Neural progenitor cell (in vitro differentiated cells): ENCODE measurements at regions not wholly inside any gene's neighbourhood (a gene's known extent, or its start where the extent isn't known, plus 50 kb on each side); places are given as distances from the start of the nearest gene placed in this dataset.

Experiments
- DNase-seq: peaks from one replicate; pipeline ENCODE4 v3.0.0-alpha.2; 2016; ENCODE audit warnings: low spot score
- H2AFZ ChIP-seq: fragments of 200-600 bp; sonication (generic); replicated peaks from 2 replicates; pipeline ENCODE4 v1.6.1; 2016; ENCODE audit warnings: antibody characterized with exemption
- H3F3A ChIP-seq: fragments of 200-600 bp; sonication (generic); 2 replicates; pipeline ENCODE4 v1.6.1; 2016; ENCODE audit warnings: antibody characterized with exemption, low read depth
- H3K27ac ChIP-seq: fragments of 200-600 bp; sonication (generic); 2 replicates; pipeline ENCODE4 v1.5.1; 2016; ENCODE audit warnings: mild to moderate bottlenecking
- H3K27me3 ChIP-seq: fragments of 200-600 bp; sonication (generic); 2 replicates; pipeline ENCODE4 v1.6.1; 2016; ENCODE audit warnings: mild to moderate bottlenecking, moderate library complexity
- H3K36me3 ChIP-seq: fragments of 200-600 bp; sonication (generic); 2 replicates; pipeline ENCODE4 v1.5.1; 2016
- H3K4me1 ChIP-seq: fragments of 200-600 bp; sonication (generic); 2 replicates; pipeline ENCODE4 v1.6.1; 2016; ENCODE audit warnings: mixed run types
- H3K4me2 ChIP-seq: fragments of 200-600 bp; sonication (generic); 2 replicates; pipeline ENCODE4 v1.6.1; 2016
- H3K4me3 ChIP-seq: fragments of 200-600 bp; sonication (generic); 2 replicates; pipeline ENCODE4 v1.5.1; 2016
- H3K79me2 ChIP-seq: fragments of 200-600 bp; sonication (generic); 2 replicates; pipeline ENCODE4 v1.6.1; 2016; ENCODE audit warnings: low read depth
- H3K9ac ChIP-seq: fragments of 200-600 bp; sonication (generic); 2 replicates; pipeline ENCODE4 v1.6.1; 2016
- H3K9me3 ChIP-seq: fragments of 200-600 bp; sonication (generic); 2 replicates; pipeline ENCODE4 v1.5.1; 2016; ENCODE audit warnings: low read depth
- H4K20me1 ChIP-seq: fragments of 200-600 bp; sonication (generic); 2 replicates; pipeline ENCODE4 v1.6.1; 2016; ENCODE audit warnings: low read depth
- H3K27ac Mint-ChIP-seq: 3 replicates; pipeline ENCODE4 v1.8.0; 2021; ENCODE audit warnings: mixed read lengths
- H3K27me3 Mint-ChIP-seq: 2 replicates; pipeline ENCODE4 v1.8.0; 2022; ENCODE audit warnings: low read depth, mild to moderate bottlenecking, inconsistent platforms, moderate library complexity, mixed read lengths; ENCODE audit not compliant: insufficient read depth
- H3K36me3 Mint-ChIP-seq: 3 replicates; pipeline ENCODE4 v1.8.0; 2021; ENCODE audit warnings: mixed read lengths
- H3K4me1 Mint-ChIP-seq: 3 replicates; pipeline ENCODE4 v1.8.0; 2021; ENCODE audit warnings: mixed read lengths
- H3K4me3 Mint-ChIP-seq: 3 replicates; pipeline ENCODE4 v1.8.0; 2021; ENCODE audit warnings: mild to moderate bottlenecking, moderate library complexity, mixed read lengths
- H3K9me3 Mint-ChIP-seq: 3 replicates; pipeline ENCODE4 v1.8.0; 2020; ENCODE audit warnings: mixed read lengths
- EZH2 ChIP-seq: fragments of 200-600 bp; sonication (generic); IDR thresholded peaks from 2 replicates; pipeline ENCODE4 v1.6.1; 2017; ENCODE audit warnings: antibody characterized with exemption, mild to moderate bottlenecking, moderate library complexity
- EZH2phosphoT487 ChIP-seq: fragments of 200-600 bp; sonication (generic); IDR thresholded peaks from 2 replicates; pipeline ENCODE4 v1.6.1; 2017; ENCODE audit warnings: antibody characterized with exemption
- TF ChIP-seq, protein P1 (sequence below): fragments of 200-600 bp; sonication (generic); IDR thresholded peaks from 2 replicates; pipeline ENCODE4 v1.5.1; 2017; ENCODE audit warnings: antibody characterized with exemption, mild to moderate bottlenecking

DNA sequence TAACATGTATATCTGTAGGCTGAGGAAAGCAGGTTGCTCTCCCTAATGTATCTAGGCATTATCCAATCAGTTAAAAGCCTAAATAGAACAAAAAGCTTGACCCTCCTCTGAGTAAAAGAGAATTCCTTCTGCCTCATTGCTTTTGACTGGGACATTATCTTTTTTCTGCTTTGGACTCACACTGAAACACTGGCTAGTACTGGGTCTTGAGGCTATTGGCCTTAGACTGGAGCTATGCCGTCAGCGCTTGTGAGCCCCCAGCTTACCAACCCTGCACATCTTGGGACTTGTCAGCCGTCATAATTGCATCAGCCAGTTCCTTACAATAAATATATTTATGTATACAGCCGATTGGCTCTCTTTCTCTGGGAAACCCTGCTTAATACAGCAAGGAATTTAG lies 206.8 kb upstream of the ARHGAP24 start:
- Mint-ChIP-seq H3K4me1 (peaks cover 8% of the 10 kb centered on the region), H3K36me3 (no peaks in the 10 kb centered on the region), H3K4me3 (no peak overlapping the region), H3K9me3 (peaks cover 4% of the 10 kb centered on the region), H3K27me3 (no peaks in the 10 kb centered on the region), H3K27ac (no peak overlapping the region)
- H3K9me3 ChIP-seq: peaks cover 6% of the 10 kb centered on the region
- peaks cover 17% of the 10 kb centered on the region for H3K4me1 ChIP-seq
- H3F3A ChIP-seq: no peaks in the 10 kb centered on the region
- H3K27me3 ChIP-seq: no peaks in the 10 kb centered on the region
- H3K36me3 ChIP-seq: no peaks in the 10 kb centered on the region
- no peaks in the 10 kb centered on the region for H4K20me1 ChIP-seq
- DNase-seq: peak; percentile 78
- H2AFZ ChIP-seq: no peak overlapping the region
- TF ChIP-seq, protein P1, sequence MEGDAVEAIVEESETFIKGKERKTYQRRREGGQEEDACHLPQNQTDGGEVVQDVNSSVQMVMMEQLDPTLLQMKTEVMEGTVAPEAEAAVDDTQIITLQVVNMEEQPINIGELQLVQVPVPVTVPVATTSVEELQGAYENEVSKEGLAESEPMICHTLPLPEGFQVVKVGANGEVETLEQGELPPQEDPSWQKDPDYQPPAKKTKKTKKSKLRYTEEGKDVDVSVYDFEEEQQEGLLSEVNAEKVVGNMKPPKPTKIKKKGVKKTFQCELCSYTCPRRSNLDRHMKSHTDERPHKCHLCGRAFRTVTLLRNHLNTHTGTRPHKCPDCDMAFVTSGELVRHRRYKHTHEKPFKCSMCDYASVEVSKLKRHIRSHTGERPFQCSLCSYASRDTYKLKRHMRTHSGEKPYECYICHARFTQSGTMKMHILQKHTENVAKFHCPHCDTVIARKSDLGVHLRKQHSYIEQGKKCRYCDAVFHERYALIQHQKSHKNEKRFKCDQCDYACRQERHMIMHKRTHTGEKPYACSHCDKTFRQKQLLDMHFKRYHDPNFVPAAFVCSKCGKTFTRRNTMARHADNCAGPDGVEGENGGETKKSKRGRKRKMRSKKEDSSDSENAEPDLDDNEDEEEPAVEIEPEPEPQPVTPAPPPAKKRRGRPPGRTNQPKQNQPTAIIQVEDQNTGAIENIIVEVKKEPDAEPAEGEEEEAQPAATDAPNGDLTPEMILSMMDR: no peak
- TF ChIP-seq EZH2phosphoT487: no peak
- no peak for TF ChIP-seq EZH2
- no peak overlapping the region for H3K9ac ChIP-seq
- no peaks in the 10 kb centered on the region for H3K79me2 ChIP-seq
- H3K4me2 ChIP-seq: peak overlapping the region; percentile 69
- no peak overlapping the region for H3K4me3 ChIP-seq
- no peak overlapping the region for H3K27ac ChIP-seq

DNA sequence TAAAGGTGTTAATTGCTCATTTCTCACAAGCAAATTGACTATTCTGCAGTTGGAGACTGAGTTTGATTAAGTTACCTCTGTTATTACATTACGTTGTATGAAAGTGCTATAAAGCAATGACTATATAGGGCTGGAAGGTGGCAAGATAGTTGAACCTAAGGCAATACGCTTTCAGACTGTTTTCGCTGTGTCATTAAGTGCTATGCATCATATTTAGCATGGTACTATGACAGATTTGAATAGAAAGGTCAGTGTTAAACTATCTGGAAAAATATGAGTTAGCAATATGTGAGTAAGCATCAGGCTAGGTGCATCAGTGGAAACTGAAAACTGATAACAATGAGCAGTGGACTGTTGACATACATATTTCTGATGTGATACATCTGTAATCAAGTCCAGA lies 206.0 kb upstream of the ARHGAP24 start:
- no peak for DNase-seq
- Histone ChIP-seq H3K4me2 (peak overlapping the region; percentile 69), H3K9me3 (peaks cover 13% of the 10 kb centered on the region), H3K4me3 (no peak overlapping the region), H3K9ac (no peak overlapping the region), H4K20me1 (no peaks in the 10 kb centered on the region), H3F3A (no peaks in the 10 kb centered on the region), H3K79me2 (no peaks in the 10 kb centered on the region), H2AFZ (no peak overlapping the region), H3K27me3 (no peaks in the 10 kb centered on the region), H3K4me1 (peaks cover 17% of the 10 kb centered on the region), H3K36me3 (no peaks in the 10 kb centered on the region), H3K27ac (no peak overlapping the region)
- H3K27ac Mint-ChIP-seq: no peak overlapping the region
- peaks cover 8% of the 10 kb centered on the region for H3K4me1 Mint-ChIP-seq
- peaks cover 10% of the 10 kb centered on the region for H3K9me3 Mint-ChIP-seq
- TF ChIP-seq EZH2phosphoT487 (no peak), EZH2 (no peak)
- TF ChIP-seq, protein P1: no peak
- H3K27me3 Mint-ChIP-seq: no peaks in the 10 kb centered on the region
- no peak overlapping the region for H3K4me3 Mint-ChIP-seq
- no peaks in the 10 kb centered on the region for H3K36me3 Mint-ChIP-seq

DNA sequence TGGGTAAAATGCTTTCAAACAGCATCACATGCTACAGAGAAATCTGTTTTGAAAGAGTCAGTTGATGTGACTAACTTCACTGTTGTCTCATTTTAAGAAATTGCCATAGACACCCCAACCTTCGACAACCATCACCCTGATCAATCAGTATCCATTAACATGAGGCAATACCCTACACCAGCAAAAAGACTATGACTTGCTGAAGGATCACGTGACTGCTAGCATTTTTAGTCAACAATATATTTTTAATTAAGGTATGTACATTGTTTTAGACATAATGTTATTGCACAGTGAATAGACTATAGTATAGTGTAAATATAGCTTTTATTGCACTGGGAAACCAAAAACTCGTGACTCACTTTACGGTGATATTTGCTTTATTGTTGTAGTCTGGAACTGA lies 200.0 kb upstream of the ARHGAP24 start:
- Histone ChIP-seq H3K27ac (no peak overlapping the region), H3K9me3 (peaks cover 14% of the 10 kb centered on the region), H2AFZ (no peak overlapping the region), H4K20me1 (no peaks in the 10 kb centered on the region), H3K36me3 (no peaks in the 10 kb centered on the region), H3K27me3 (no peaks in the 10 kb centered on the region), H3K79me2 (no peaks in the 10 kb centered on the region), H3K9ac (no peak overlapping the region), H3K4me2 (no peak overlapping the region), H3K4me3 (no peak overlapping the region), H3K4me1 (no peaks in the 10 kb centered on the region), H3F3A (no peaks in the 10 kb centered on the region)
- TF ChIP-seq EZH2phosphoT487 (no peak), EZH2 (no peak)
- TF ChIP-seq, protein P1: no peak
- H3K9me3 Mint-ChIP-seq: peaks cover 12% of the 10 kb centered on the region
- peaks cover under 1% of the 10 kb centered on the region for H3K4me1 Mint-ChIP-seq
- no peaks in the 10 kb centered on the region for H3K36me3 Mint-ChIP-seq
- no peak overlapping the region for H3K27ac Mint-ChIP-seq
- no peak for DNase-seq
- no peak overlapping the region for H3K4me3 Mint-ChIP-seq
- H3K27me3 Mint-ChIP-seq: no peaks in the 10 kb centered on the region

DNA sequence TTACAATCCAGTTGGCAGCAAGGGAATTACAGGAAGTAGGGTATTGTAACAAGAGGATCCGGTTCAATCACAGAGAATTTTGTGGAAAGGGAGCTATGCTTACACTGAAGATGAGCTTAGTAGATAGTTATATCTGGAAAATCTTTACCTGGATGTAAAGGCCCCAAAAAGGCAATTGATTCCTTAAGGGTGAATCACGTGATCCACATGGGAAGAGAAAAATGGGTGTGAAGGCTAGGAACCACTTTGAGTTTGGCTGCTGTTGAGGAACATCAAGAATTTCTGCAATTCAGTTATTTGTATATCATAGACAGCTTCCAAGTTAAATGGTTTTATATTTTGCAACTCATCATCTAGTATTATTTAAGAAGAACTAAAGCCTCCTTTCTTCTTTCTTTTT lies 194.0 kb upstream of the ARHGAP24 start:
- Mint-ChIP-seq H3K27ac (no peak overlapping the region), H3K9me3 (no peaks in the 10 kb centered on the region), H3K36me3 (no peaks in the 10 kb centered on the region), H3K4me3 (no peak overlapping the region), H3K4me1 (peaks cover 6% of the 10 kb centered on the region), H3K27me3 (no peaks in the 10 kb centered on the region)
- TF ChIP-seq EZH2 (no peak), EZH2phosphoT487 (no peak)
- TF ChIP-seq, protein P1: no peak
- Histone ChIP-seq H3K4me2 (no peak overlapping the region), H3F3A (no peaks in the 10 kb centered on the region), H3K36me3 (no peaks in the 10 kb centered on the region), H3K27ac (no peak overlapping the region), H3K9ac (no peak overlapping the region), H3K4me1 (no peaks in the 10 kb centered on the region), H2AFZ (no peak overlapping the region), H3K4me3 (no peak overlapping the region), H3K9me3 (no peaks in the 10 kb centered on the region), H3K27me3 (no peaks in the 10 kb centered on the region), H4K20me1 (no peaks in the 10 kb centered on the region), H3K79me2 (no peaks in the 10 kb centered on the region)
- no peak for DNase-seq
